GM18873 (cell line): ENCODE measurements at regions not wholly inside any gene's neighbourhood (a gene's known extent, or its start where the extent isn't known, plus 50 kb on each side); places are given as distances from the start of the nearest gene placed in this dataset.
"Not testable (repeated sequence)": the region's sequence is repeated elsewhere in the genome, so short reads cannot be mapped to it uniquely, and the experiment has no call there.

ENCODE experiments used
- ATAC-seq: cut with Tn5 transposase; IDR thresholded peaks from one replicate; pipeline ENCODE4 v1.9.1; 2021; ENCODE audit warnings: mild to moderate bottlenecking, moderate library complexity, moderate number of reproducible peaks; ENCODE audit not compliant: unreplicated experiment, low FRiP score

- ATAC-seq = no peak
Observed at GRCh38 chr3:197373096-197373495, 74.7 kb upstream of the DLG1 start.

- ATAC-seq = no peak
Observed at GRCh38 chr3:197372047-197372661, 73.7 kb upstream of the DLG1 start.

- ATAC-seq = no peak
Observed at GRCh38 chr3:197371591-197372046, 73.2 kb upstream of the DLG1 start.

GRCh38 chr3:197369545-197369944 is 71.1 kb upstream of the DLG1 start:
- no peak for ATAC-seq

GRCh38 chr3:197368821-197369220 is 70.4 kb upstream of the DLG1 start:
- ATAC-seq = no peak

- no peak for ATAC-seq
Observed at GRCh38 chr3:197368330-197368729, 69.9 kb upstream of the DLG1 start.

GRCh38 chr3:197367081-197367780 is 68.8 kb upstream of the DLG1 start:
- no peak for ATAC-seq

- ATAC-seq = no peak
Observed at GRCh38 chr3:197366301-197367044, 68.1 kb upstream of the DLG1 start.

GRCh38 chr3:197365586-197365985 is 67.2 kb upstream of the DLG1 start:
- ATAC-seq = no peak

GRCh38 chr3:197364410-197365071 is 66.1 kb upstream of the DLG1 start:
- ATAC-seq = no peak

- no peak for ATAC-seq
Observed at GRCh38 chr3:197363553-197364409, 65.4 kb upstream of the DLG1 start.

- no peak for ATAC-seq
Observed at GRCh38 chr3:197362081-197362480, 63.7 kb upstream of the DLG1 start.

GRCh38 chr3:197360095-197360494 is 61.7 kb upstream of the DLG1 start:
- ATAC-seq = not testable (repeated sequence)

GRCh38 chr3:197359476-197359875 is 61.1 kb upstream of the DLG1 start:
- ATAC-seq = not testable (repeated sequence)

GRCh38 chr3:197356741-197357140 is 58.3 kb upstream of the DLG1 start:
- no peak for ATAC-seq

GRCh38 chr3:197356275-197356674 is 57.9 kb upstream of the DLG1 start:
- ATAC-seq = no peak

- ATAC-seq = no peak
Observed at GRCh38 chr3:197355713-197356112, 57.3 kb upstream of the DLG1 start.

GRCh38 chr3:197354568-197355001 is 56.2 kb upstream of the DLG1 start:
- no peak for ATAC-seq

GRCh38 chr3:197353867-197354567 is 55.6 kb upstream of the DLG1 start:
- ATAC-seq = no peak
